Left ventricle myocardium inferior (tissue), 1 donor: ENCODE measurements at regions not wholly inside any gene's neighbourhood (a gene's known extent, or its start where the extent isn't known, plus 50 kb on each side); places are given as distances from the start of the nearest gene placed in this dataset.
"Not testable (repeated sequence)": the region's sequence is repeated elsewhere in the genome, so short reads cannot be mapped to it uniquely, and the experiment has no call there.

ENCODE experiments used
- DNase-seq: peaks from one replicate; pipeline ENCODE4 v3.0.0-alpha.2; 2020
- H3K27ac ChIP-seq: fragments of 200-600 bp; replicated peaks from 2 replicates; pipeline ENCODE4 v1.8.0; 2021
- H3K27me3 ChIP-seq: fragments of 200-600 bp; 2 replicates; pipeline ENCODE4 v1.8.0; 2021; ENCODE audit warnings: low read depth
- H3K36me3 ChIP-seq: fragments of 200-600 bp; 2 replicates; pipeline ENCODE4 v1.8.0; 2021
- H3K4me1 ChIP-seq: fragments of 200-600 bp; 2 replicates; pipeline ENCODE4 v1.8.0; 2021
- H3K4me3 ChIP-seq: fragments of 200-600 bp; 2 replicates; pipeline ENCODE4 v1.8.0; 2021; ENCODE audit warnings: mild to moderate bottlenecking, moderate library complexity
- H3K9me3 ChIP-seq: fragments of 200-600 bp; replicated peaks from 2 replicates; pipeline ENCODE4 v1.8.0; 2021
- CTCF ChIP-seq: fragments of 200-600 bp; IDR thresholded peaks from 2 replicates; pipeline ENCODE4 v1.8.0; 2021; ENCODE audit warnings: antibody characterized with exemption, mild to moderate bottlenecking, borderline replicate concordance
- intact Hi-C: fragments of 100-400 bp; cut with micrococcal nuclease; formaldehyde crosslinking; loops from one replicate; pipeline ENCODE4 v1.11.0; 2022
- donor health status: DM: no; HTN: yes; CAD: no; lungs with severe emphysema.

GRCh38 chr12:73599268-73599667 is 938.4 kb upstream of the ATXN7L3B start:
- intact Hi-C loops = no loop called here
- DNase-seq = no peak
- no peak overlapping the region for H3K4me3 ChIP-seq
- TF ChIP-seq CTCF = no peak
- no peaks in the 10 kb centered on the region for H3K27me3 ChIP-seq
- H3K36me3 ChIP-seq = no peaks in the 10 kb centered on the region
- no peaks in the 10 kb centered on the region for H3K9me3 ChIP-seq
- no peak overlapping the region for H3K27ac ChIP-seq
- no peaks in the 10 kb centered on the region for H3K4me1 ChIP-seq

DNA sequence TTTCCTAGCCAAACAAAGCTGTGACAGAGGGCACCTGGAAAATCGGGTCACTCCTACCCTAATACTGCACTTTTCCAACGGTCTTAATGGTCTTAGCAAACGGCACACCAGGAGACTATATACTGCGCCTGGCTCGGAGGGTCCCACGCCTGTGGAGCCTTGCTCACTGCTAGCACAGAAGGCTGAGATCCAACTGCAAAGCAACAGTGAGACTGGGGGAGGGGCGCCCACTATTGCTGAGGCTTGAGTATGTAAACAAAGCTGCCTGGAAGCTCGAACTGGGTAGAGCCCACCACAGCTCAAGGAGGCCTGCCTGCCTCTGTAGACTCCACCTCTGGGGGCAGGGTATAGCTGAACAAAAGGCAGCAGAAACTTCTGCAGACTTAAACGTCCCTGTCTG is 931.7 kb upstream of the ATXN7L3B start:
- H3K4me1 ChIP-seq, intact Hi-C loops, DNase-seq, H3K36me3 ChIP-seq, H3K27ac ChIP-seq, H3K9me3 ChIP-seq, H3K4me3 ChIP-seq, H3K27me3 ChIP-seq: not testable (repeated sequence)

DNA sequence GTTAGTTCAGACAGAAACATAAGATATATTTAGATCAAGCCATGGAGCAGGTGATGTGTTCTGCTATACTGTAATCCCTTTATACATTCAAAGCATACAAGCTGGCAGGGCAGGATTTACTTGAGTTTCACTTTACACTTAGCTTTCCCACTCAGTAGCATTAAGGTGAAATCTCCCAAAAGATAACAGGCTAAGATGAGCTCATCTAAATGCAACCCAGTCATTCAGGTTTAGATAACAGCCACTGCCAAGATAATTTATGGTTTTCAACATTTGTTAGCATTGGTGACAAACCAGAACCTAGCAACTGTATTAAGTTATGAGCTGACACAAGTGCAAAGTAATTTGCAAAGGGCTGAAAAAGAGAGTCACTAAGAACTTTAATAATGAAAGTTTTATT is 925.1 kb upstream of the ATXN7L3B start:
- intact Hi-C loops = no loop called here
- Histone ChIP-seq H3K36me3 (no peaks in the 10 kb centered on the region), H3K27ac (no peak overlapping the region), H3K9me3 (peaks cover 5% of the 10 kb centered on the region), H3K4me1 (no peaks in the 10 kb centered on the region), H3K4me3 (no peak overlapping the region), H3K27me3 (no peaks in the 10 kb centered on the region)
- no peak for DNase-seq
- TF ChIP-seq CTCF = no peak

DNA sequence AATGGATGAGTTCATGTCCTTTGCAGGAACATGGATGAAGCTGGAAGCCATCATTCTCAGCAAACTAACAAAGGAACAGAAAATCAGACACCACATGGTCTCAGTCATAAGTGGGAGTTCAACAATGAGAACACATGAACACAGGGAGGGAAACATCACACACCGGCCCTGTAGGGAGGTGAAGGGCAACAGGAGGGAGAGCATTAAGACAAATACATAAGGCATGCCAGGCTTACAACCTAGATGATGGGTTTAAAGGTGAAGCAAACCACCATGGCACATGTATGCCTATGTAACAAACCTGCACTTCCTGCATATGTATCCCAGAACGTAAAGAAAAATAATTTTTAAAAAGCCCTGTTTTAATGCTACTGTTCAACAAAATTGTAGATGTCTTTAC is 914.2 kb upstream of the ATXN7L3B start:
- Histone ChIP-seq H3K27me3 (no peaks in the 10 kb centered on the region), H3K9me3 (no peaks in the 10 kb centered on the region), H3K4me3 (no peak overlapping the region), H3K27ac (no peak overlapping the region), H3K4me1 (no peaks in the 10 kb centered on the region), H3K36me3 (no peaks in the 10 kb centered on the region)
- no peak for DNase-seq
- intact Hi-C loops = no loop called here
- TF ChIP-seq CTCF = no peak

- Histone ChIP-seq H3K36me3 (no peaks in the 10 kb centered on the region), H3K9me3 (no peaks in the 10 kb centered on the region), H3K4me1 (no peaks in the 10 kb centered on the region), H3K27me3 (no peaks in the 10 kb centered on the region), H3K27ac (no peak overlapping the region), H3K4me3 (no peak overlapping the region)
- intact Hi-C loops = no loop called here
- TF ChIP-seq CTCF = no peak
- DNase-seq = no peak
These were observed 912.4 kb upstream of the ATXN7L3B start for GRCh38 chr12:73625226-73625625.

- no peaks in the 10 kb centered on the region for H3K36me3 ChIP-seq
- no peak for DNase-seq
- no peaks in the 10 kb centered on the region for H3K27me3 ChIP-seq
- no peaks in the 10 kb centered on the region for H3K9me3 ChIP-seq
- intact Hi-C loops = no loop called here
- no peaks in the 10 kb centered on the region for H3K4me1 ChIP-seq
- no peak overlapping the region for H3K4me3 ChIP-seq
- no peak for TF ChIP-seq CTCF
- no peak overlapping the region for H3K27ac ChIP-seq
These were observed 908.5 kb upstream of the ATXN7L3B start for GRCh38 chr12:73629171-73629570.
